ENCODE measurements at regions not wholly inside any gene's neighbourhood (a gene's known extent, or its start where the extent isn't known, plus 50 kb on each side); places are given as distances from the start of the nearest gene placed in this dataset.
"Not testable (repeated sequence)": the region's sequence is repeated elsewhere in the genome, so short reads cannot be mapped to it uniquely, and the experiment has no call there.

DNA sequence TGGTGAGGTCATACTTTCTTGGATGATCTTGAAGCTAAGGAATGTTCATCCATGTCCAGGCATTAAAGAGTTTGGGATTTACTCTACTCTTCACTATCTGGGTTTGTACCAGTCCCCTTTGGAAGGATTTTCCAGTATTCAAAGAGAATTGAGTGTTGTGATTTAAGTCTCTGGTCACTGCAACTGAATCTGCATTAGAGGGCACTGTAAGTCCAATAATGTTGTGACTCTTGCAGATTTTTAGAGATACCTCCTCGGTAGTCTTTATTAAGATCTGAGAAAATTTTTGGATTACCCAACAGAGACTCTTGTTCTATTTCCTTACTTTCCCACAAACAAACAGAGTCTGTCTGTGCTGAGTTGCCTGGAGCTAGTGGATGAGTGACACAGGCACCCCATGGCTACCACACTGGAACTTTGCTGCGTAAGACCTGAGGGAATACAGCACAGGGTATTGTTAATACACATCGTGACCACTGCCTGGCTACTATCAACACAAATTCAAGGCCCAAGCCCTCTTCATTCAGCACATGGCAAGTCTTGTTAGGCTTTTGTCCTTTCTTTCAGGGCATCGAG is 357.1 kb upstream of the KLHL4 start:
- H3K4me3 ChIP-seq (ENCODE audit: low read depth, low read length): no peak overlapping the region
- DNase-seq (ENCODE audit: low read depth): no peak
- TF ChIP-seq, protein P1, sequence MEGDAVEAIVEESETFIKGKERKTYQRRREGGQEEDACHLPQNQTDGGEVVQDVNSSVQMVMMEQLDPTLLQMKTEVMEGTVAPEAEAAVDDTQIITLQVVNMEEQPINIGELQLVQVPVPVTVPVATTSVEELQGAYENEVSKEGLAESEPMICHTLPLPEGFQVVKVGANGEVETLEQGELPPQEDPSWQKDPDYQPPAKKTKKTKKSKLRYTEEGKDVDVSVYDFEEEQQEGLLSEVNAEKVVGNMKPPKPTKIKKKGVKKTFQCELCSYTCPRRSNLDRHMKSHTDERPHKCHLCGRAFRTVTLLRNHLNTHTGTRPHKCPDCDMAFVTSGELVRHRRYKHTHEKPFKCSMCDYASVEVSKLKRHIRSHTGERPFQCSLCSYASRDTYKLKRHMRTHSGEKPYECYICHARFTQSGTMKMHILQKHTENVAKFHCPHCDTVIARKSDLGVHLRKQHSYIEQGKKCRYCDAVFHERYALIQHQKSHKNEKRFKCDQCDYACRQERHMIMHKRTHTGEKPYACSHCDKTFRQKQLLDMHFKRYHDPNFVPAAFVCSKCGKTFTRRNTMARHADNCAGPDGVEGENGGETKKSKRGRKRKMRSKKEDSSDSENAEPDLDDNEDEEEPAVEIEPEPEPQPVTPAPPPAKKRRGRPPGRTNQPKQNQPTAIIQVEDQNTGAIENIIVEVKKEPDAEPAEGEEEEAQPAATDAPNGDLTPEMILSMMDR (IDR thresholded peaks at IDR 0.05; ENCODE audit: control insufficient read depth, extremely low read depth, insufficient read depth): no peak

DNA sequence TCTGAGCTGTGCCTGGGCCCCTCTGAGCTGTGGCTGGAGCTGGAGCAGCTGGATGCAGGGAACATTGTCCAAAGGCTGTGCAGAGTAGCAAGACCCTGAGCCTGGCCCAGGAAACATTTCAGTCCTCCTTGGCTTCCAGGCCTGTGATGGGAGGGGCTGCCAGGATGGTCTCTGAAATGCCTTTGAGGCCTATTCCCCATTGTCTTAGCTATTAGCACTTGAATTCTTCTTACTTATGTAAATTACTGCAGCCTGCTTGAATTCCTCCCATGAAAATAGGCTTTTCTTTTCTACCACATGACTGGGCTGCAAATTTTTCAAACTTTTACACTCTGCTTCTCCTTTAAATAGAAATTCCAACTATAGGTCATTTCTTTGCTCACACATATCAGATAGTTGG is 349.8 kb upstream of the KLHL4 start:
- TF ChIP-seq, protein P1 (IDR thresholded peaks at IDR 0.05; ENCODE audit: control insufficient read depth, extremely low read depth, insufficient read depth): no peak
- no peak for DNase-seq (ENCODE audit: low read depth)

GRCh38 chrX:87178009-87178408 is 339.6 kb upstream of the KLHL4 start:
- not testable (repeated sequence) for DNase-seq (ENCODE audit: low read depth); H3K4me3 ChIP-seq (ENCODE audit: low read depth, low read length)

More for the DNA sequence above, 349.8 kb upstream of the KLHL4 start:
- H3K4me3 ChIP-seq (ENCODE audit: low read depth, low read length): no peak overlapping the region

All from LNCaP clone FGC (cell line).